ENCODE measurements at regions not wholly inside any gene's neighbourhood (a gene's known extent, or its start where the extent isn't known, plus 50 kb on each side); places are given as distances from the start of the nearest gene placed in this dataset.

- TF ChIP-seq, protein P1, sequence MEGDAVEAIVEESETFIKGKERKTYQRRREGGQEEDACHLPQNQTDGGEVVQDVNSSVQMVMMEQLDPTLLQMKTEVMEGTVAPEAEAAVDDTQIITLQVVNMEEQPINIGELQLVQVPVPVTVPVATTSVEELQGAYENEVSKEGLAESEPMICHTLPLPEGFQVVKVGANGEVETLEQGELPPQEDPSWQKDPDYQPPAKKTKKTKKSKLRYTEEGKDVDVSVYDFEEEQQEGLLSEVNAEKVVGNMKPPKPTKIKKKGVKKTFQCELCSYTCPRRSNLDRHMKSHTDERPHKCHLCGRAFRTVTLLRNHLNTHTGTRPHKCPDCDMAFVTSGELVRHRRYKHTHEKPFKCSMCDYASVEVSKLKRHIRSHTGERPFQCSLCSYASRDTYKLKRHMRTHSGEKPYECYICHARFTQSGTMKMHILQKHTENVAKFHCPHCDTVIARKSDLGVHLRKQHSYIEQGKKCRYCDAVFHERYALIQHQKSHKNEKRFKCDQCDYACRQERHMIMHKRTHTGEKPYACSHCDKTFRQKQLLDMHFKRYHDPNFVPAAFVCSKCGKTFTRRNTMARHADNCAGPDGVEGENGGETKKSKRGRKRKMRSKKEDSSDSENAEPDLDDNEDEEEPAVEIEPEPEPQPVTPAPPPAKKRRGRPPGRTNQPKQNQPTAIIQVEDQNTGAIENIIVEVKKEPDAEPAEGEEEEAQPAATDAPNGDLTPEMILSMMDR (IDR thresholded peaks at IDR 0.05): no peak
- TF ChIP-seq POLR2A (IDR thresholded peaks at IDR 0.05): no peak
Measured at GRCh38 chr2:104040771-104041170, 813.1 kb upstream of the POU3F3 start.
